Upper lobe of left lung (tissue), 4 donors: ENCODE measurements at regions not wholly inside any gene's neighbourhood (a gene's known extent, or its start where the extent isn't known, plus 50 kb on each side); places are given as distances from the start of the nearest gene placed in this dataset.

ENCODE experiments used
- EP300 ChIP-seq, 4 donors: sonication (generic); formaldehyde crosslinking; IDR thresholded peaks; one replicate each; pipeline ENCODE4 v1.5.1; 2017; ENCODE audit warnings: antibody characterized with exemption in 4 of 4, control low read depth in 2 of 4
- POLR2A ChIP-seq, 4 donors: fragments of 450-650 bp; IDR thresholded peaks; one replicate each; pipeline ENCODE4 v1.5.1; 2016 to 2017; ENCODE audit warnings: antibody characterized with exemption in 4 of 4, mild to moderate bottlenecking in 2 of 4
- POLR2AphosphoS5 ChIP-seq, 2 donors: sonication (generic); formaldehyde crosslinking; IDR thresholded peaks; one replicate each; pipeline ENCODE4 v1.5.1; 2017; ENCODE audit warnings: antibody characterized with exemption in 2 of 2
- TF ChIP-seq, protein P1 (sequence below), 6 experiments: fragments of 450-650 bp in 4 of 6; fragments of 200-600 bp in 2 of 6; sonication (generic) in 2 of 6; IDR thresholded peaks; one replicate each; pipeline ENCODE4 v1.5.1; 2016 to 2019; ENCODE audit warnings: antibody characterized with exemption in 6 of 6

DNA sequence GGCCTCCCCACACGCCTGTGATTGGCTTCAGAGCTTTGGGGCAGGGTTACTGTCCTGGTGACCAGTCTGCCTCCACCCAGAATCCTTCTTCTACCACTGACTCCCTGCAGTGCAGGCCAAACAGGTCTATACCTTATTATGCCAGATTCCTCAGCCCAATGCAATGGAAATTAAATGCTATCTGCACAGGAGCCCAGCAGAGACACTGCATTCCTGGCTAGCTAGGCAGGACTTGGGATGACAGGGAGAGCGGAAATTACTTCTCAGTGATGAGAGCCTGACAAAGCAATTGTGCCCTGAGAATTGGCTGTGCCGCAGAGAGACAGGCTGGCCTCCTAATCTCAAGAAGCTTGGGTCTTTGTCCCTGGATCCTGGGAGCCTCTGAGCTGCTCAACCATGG lies 143.8 kb upstream of the NCAM1 start:
- TF ChIP-seq EP300 (IDR thresholded peaks at IDR 0.05) (no peak), POLR2AphosphoS5 (IDR thresholded peaks at IDR 0.05) (no peak), POLR2A (IDR thresholded peaks at IDR 0.05) (no peak)
- TF ChIP-seq, protein P1, sequence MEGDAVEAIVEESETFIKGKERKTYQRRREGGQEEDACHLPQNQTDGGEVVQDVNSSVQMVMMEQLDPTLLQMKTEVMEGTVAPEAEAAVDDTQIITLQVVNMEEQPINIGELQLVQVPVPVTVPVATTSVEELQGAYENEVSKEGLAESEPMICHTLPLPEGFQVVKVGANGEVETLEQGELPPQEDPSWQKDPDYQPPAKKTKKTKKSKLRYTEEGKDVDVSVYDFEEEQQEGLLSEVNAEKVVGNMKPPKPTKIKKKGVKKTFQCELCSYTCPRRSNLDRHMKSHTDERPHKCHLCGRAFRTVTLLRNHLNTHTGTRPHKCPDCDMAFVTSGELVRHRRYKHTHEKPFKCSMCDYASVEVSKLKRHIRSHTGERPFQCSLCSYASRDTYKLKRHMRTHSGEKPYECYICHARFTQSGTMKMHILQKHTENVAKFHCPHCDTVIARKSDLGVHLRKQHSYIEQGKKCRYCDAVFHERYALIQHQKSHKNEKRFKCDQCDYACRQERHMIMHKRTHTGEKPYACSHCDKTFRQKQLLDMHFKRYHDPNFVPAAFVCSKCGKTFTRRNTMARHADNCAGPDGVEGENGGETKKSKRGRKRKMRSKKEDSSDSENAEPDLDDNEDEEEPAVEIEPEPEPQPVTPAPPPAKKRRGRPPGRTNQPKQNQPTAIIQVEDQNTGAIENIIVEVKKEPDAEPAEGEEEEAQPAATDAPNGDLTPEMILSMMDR (IDR thresholded peaks at IDR 0.05) = no peak
